Endothelial cell of umbilical vein (primary cell): ENCODE measurements at regions not wholly inside any gene's neighbourhood (a gene's known extent, or its start where the extent isn't known, plus 50 kb on each side); places are given as distances from the start of the nearest gene placed in this dataset.

Experiments
- BruUV-seq: library from RNA; stranded (reverse); fragments of 400-500 nt; replicated peaks from 2 replicates; lab custom pipeline; 2021; lab: Mats Ljungman, UMichigan
- CTCF ChIA-PET: fragments of 300-600, 350-600 bp; sonication (Branson Sonifier 250); formaldehyde crosslinking; loops from one replicate; lab custom pipeline; 2021; ENCODE audit warnings: antibody characterized with exemption, inconsistent platforms; lab: Charles Lee
- POLR2A ChIA-PET: fragments of 300-600, 350-600 bp; sonication (Branson Sonifier 250); formaldehyde crosslinking; loops from one replicate; lab custom pipeline; 2021; ENCODE audit warnings: antibody characterized with exemption, inconsistent platforms; lab: Charles Lee
- DNase-seq: peaks from one replicate; pipeline ENCODE4 v3.0.0-alpha.2; 2011; ENCODE audit warnings: low read depth, low spot score
- FAIRE-seq: peaks from 2 replicates; lab custom pipeline; 2011; peaks lifted over from hg19 to GRCh38; lab: Jason Lieb, UNC
- H2AFZ ChIP-seq: 2 replicates; pipeline ENCODE4 v1.6.0; 2012; ENCODE audit warnings: low read depth, low read length, control low read depth, inconsistent platforms
- H3K27ac ChIP-seq: 2 replicates; pipeline ENCODE4 v1.5.1; 2011; ENCODE audit warnings: low read depth, mild to moderate bottlenecking, control low read depth, low read length, moderate library complexity; ENCODE audit not compliant: insufficient read depth
- H3K27me3 ChIP-seq, 2 experiments: 2 replicates each; pipeline versions ENCODE4 v1.6.0 to v1.6.1; 2011; ENCODE audit warnings: low read length in 2 of 2, mixed read lengths in 1 of 2; ENCODE audit not compliant: control insufficient read depth in 2 of 2, insufficient read depth in 2 of 2
- H3K36me3 ChIP-seq, 2 experiments: 2 replicates in 1 of 2; 3 replicates in 1 of 2; pipeline ENCODE4 v1.5.1; 2011; ENCODE audit warnings: low read length in 2 of 2, mild to moderate bottlenecking in 1 of 2, moderate library complexity in 1 of 2; ENCODE audit not compliant: control insufficient read depth in 2 of 2, insufficient read depth in 2 of 2; ENCODE audit errors: extremely low read depth in 1 of 2
- H3K4me1 ChIP-seq: 3 replicates; pipeline ENCODE4 v1.5.1; 2011; ENCODE audit warnings: mild to moderate bottlenecking, low read length; ENCODE audit not compliant: control insufficient read depth, insufficient read depth; ENCODE audit errors: extremely low read depth
- H3K4me2 ChIP-seq: 2 replicates; pipeline ENCODE4 v1.6.1; 2011; ENCODE audit warnings: low read length, control low read depth, mixed read lengths; ENCODE audit not compliant: insufficient read depth
- H3K4me3 ChIP-seq, 3 experiments: fragments of 200-600 bp in 1 of 3; sonication (generic), shearing (Covaris generic) in 1 of 3; replicated peaks in 1 of 3; 2 replicates each; pipeline ENCODE4 v1.5.1; 2011 to 2016; ENCODE audit warnings: control low read depth in 3 of 3, low read length in 3 of 3, mild to moderate bottlenecking in 2 of 3, inconsistent platforms in 1 of 3, low read depth in 1 of 3, moderate library complexity in 1 of 3; ENCODE audit not compliant: insufficient read depth in 1 of 3
- H3K79me2 ChIP-seq: 2 replicates; pipeline ENCODE4 v1.6.0; 2012; ENCODE audit warnings: low read length, inconsistent platforms; ENCODE audit not compliant: control insufficient read depth, insufficient read depth
- H3K9ac ChIP-seq: replicated peaks from 2 replicates; pipeline ENCODE3; 2011; ENCODE audit warnings: low read length, control low read depth; ENCODE audit not compliant: insufficient read depth; ENCODE audit errors: extremely low read depth
- H3K9me1 ChIP-seq: replicated peaks from 3 replicates; pipeline ENCODE4 v1.6.0; 2011; ENCODE audit warnings: mild to moderate bottlenecking, low read length; ENCODE audit not compliant: control insufficient read depth, insufficient read depth; ENCODE audit errors: extremely low read depth
- H3K9me3 ChIP-seq: replicated peaks from 2 replicates; pipeline ENCODE4 v1.5.1; 2012; ENCODE audit warnings: low read length, inconsistent platforms; ENCODE audit not compliant: control insufficient read depth, insufficient read depth
- H4K20me1 ChIP-seq: replicated peaks from 2 replicates; pipeline ENCODE3; 2011; ENCODE audit warnings: mild to moderate bottlenecking, low read length; ENCODE audit not compliant: control insufficient read depth, insufficient read depth; ENCODE audit errors: extremely low read depth
- EZH2 ChIP-seq: IDR thresholded peaks from 2 replicates; pipeline ENCODE4 v1.6.1; 2012; ENCODE audit warnings: borderline replicate concordance, low read depth, mild to moderate bottlenecking, moderate library complexity, low read length, inconsistent platforms; ENCODE audit not compliant: severe bottlenecking
- FOS ChIP-seq: IDR thresholded peaks from 2 replicates; pipeline ENCODE4 v1.6.1; 2011; ENCODE audit warnings: mild to moderate bottlenecking, low read length, moderate library complexity, borderline replicate concordance; ENCODE audit not compliant: insufficient read depth
- GATA2 ChIP-seq: IDR thresholded peaks from 2 replicates; pipeline ENCODE4 v1.7.0; 2011; ENCODE audit warnings: low read depth, mild to moderate bottlenecking, moderate library complexity, mixed read lengths, low read length; ENCODE audit not compliant: insufficient read length, insufficient read depth
- JUN ChIP-seq: IDR thresholded peaks from 2 replicates; pipeline ENCODE4 v1.6.1; 2011; ENCODE audit warnings: borderline replicate concordance, low read depth; ENCODE audit not compliant: insufficient read length, insufficient read depth
- MYC ChIP-seq: IDR thresholded peaks from one replicate; pipeline ENCODE4 v1.6.1; 2011; ENCODE audit warnings: mild to moderate bottlenecking, low read depth, low read length
- POLR2A ChIP-seq: IDR thresholded peaks from 2 replicates; pipeline ENCODE4 v1.6.1; 2012; ENCODE audit warnings: low read depth, mild to moderate bottlenecking, control low read depth, low read length
- POLR2AphosphoS5 ChIP-seq: IDR thresholded peaks from 2 replicates; pipeline ENCODE4 v1.6.1; 2012; ENCODE audit warnings: low read depth, mild to moderate bottlenecking, control low read depth, low read length, moderate library complexity; ENCODE audit not compliant: insufficient read depth
- dilution Hi-C: fragments of 300-500 bp; cut with MboI; formaldehyde crosslinking; loops from one replicate; pipeline ENCODE4 v1.15.0; 2019; ENCODE audit warnings: low sequenced_read_pairs; ENCODE audit not compliant: extremely low pct_ligation_motif_present
- intact Hi-C: fragments of 100-400 bp; cut with micrococcal nuclease; formaldehyde crosslinking; loops from one replicate; pipeline ENCODE4 v1.10.0; 2022
- TF ChIP-seq, protein P1 (sequence below), 2 donors: IDR thresholded peaks; 1 replicate in 1 of 2; 2 replicates in 1 of 2; pipeline ENCODE4 v1.5.1; 2011; ENCODE audit warnings: low read length in 2 of 2, mild to moderate bottlenecking in 2 of 2, moderate library complexity in 2 of 2, control low read depth in 1 of 2, inconsistent platforms in 1 of 2, low read depth in 1 of 2; ENCODE audit not compliant: insufficient read depth in 1 of 2; ENCODE audit errors: extremely low read depth in 1 of 2
- TF ChIP-seq, protein P2 (sequence below): IDR thresholded peaks from 2 replicates; pipeline ENCODE4 v1.6.1; 2011; ENCODE audit not compliant: insufficient read depth, insufficient read length

DNA sequence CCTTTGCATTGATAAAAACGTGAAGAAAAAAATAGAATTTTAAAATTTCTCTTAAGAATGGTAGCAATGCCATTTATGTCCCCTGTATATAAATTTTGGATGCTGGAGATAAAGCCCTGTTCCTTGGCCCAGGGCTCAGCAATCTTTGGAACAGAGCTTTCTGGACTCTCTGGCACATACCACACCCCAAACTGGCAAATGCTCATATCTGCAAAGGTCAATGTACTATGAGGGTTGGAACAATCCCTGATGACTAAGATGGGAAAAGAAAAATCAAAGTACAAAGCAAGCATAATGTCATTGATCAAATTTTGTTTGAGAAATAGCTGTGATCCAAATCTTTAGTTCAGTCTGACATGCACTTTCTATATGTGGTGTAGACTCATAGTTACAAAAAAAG lies 158.1 kb upstream of the HCRTR2 start:
- FAIRE-seq: no peak

More for the DNA sequence above, 158.1 kb upstream of the HCRTR2 start:
- Histone ChIP-seq H3K4me2 (no peak overlapping the region), H3K79me2 (no peaks in the 10 kb centered on the region), H3K27me3 (no peaks in the 10 kb centered on the region), H3K9ac (no peak overlapping the region), H3K36me3 (no peaks in the 10 kb centered on the region), H3K9me3 (no peaks in the 10 kb centered on the region), H3K9me1 (no peaks in the 10 kb centered on the region), H3K27ac (no peak overlapping the region), H2AFZ (no peak overlapping the region), H3K4me1 (no peaks in the 10 kb centered on the region), H4K20me1 (no peaks in the 10 kb centered on the region), H3K4me3 (no peak overlapping the region)
- dilution Hi-C loops (no loop called here), intact Hi-C loops (no loop called here)
- no TSS peak for BruUV-seq
- ChIA-PET CTCF (no interaction called here), POLR2A (no interaction called here)
- DNase-seq: no peak
- TF ChIP-seq, protein P1, sequence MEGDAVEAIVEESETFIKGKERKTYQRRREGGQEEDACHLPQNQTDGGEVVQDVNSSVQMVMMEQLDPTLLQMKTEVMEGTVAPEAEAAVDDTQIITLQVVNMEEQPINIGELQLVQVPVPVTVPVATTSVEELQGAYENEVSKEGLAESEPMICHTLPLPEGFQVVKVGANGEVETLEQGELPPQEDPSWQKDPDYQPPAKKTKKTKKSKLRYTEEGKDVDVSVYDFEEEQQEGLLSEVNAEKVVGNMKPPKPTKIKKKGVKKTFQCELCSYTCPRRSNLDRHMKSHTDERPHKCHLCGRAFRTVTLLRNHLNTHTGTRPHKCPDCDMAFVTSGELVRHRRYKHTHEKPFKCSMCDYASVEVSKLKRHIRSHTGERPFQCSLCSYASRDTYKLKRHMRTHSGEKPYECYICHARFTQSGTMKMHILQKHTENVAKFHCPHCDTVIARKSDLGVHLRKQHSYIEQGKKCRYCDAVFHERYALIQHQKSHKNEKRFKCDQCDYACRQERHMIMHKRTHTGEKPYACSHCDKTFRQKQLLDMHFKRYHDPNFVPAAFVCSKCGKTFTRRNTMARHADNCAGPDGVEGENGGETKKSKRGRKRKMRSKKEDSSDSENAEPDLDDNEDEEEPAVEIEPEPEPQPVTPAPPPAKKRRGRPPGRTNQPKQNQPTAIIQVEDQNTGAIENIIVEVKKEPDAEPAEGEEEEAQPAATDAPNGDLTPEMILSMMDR (IDR thresholded peaks at IDR 0.05; ENCODE audit: extremely low read depth in 1 of 2, insufficient read depth in 1 of 2, low read depth in 1 of 2, low read length in 2 of 2): no peak
- TF ChIP-seq FOS (no peak), GATA2 (no peak), EZH2 (no peak), POLR2AphosphoS5 (no peak), MYC (no peak), JUN (no peak), POLR2A (no peak)
- TF ChIP-seq, protein P2, sequence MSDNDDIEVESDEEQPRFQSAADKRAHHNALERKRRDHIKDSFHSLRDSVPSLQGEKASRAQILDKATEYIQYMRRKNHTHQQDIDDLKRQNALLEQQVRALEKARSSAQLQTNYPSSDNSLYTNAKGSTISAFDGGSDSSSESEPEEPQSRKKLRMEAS: no peak
